GM19035 (cell line): ENCODE measurements at regions not wholly inside any gene's neighbourhood (a gene's known extent, or its start where the extent isn't known, plus 50 kb on each side); places are given as distances from the start of the nearest gene placed in this dataset.
"Not testable (repeated sequence)": the region's sequence is repeated elsewhere in the genome, so short reads cannot be mapped to it uniquely, and the experiment has no call there.

Source experiments
- ATAC-seq: cut with Tn5 transposase; IDR thresholded peaks from one replicate; pipeline ENCODE4 v1.9.1; 2021; ENCODE audit not compliant: unreplicated experiment

GRCh38 chr11:97895572-97895971 lies 1125.2 kb upstream of the CNTN5 start:
- no peak for ATAC-seq

- ATAC-seq: no peak
These were observed 1117.9 kb upstream of the CNTN5 start for GRCh38 chr11:97902828-97903227.

- no peak for ATAC-seq
These were observed 1115.6 kb upstream of the CNTN5 start for GRCh38 chr11:97905101-97905500.

GRCh38 chr11:97905671-97906070 lies 1115.1 kb upstream of the CNTN5 start:
- no peak for ATAC-seq

GRCh38 chr11:97908354-97908753 lies 1112.4 kb upstream of the CNTN5 start:
- no peak for ATAC-seq

- no peak for ATAC-seq
These were observed 1110.9 kb upstream of the CNTN5 start for GRCh38 chr11:97909614-97910399.

GRCh38 chr11:97912629-97913028 lies 1108.1 kb upstream of the CNTN5 start:
- ATAC-seq: no peak

GRCh38 chr11:97922933-97923332 lies 1097.8 kb upstream of the CNTN5 start:
- ATAC-seq: not testable (repeated sequence)

- no peak for ATAC-seq
These were observed 1086.1 kb upstream of the CNTN5 start for GRCh38 chr11:97934572-97935208.

GRCh38 chr11:97937501-97937900 lies 1083.2 kb upstream of the CNTN5 start:
- no peak for ATAC-seq

- no peak for ATAC-seq
These were observed 1082.0 kb upstream of the CNTN5 start for GRCh38 chr11:97938789-97939188.

GRCh38 chr11:97943493-97943892 lies 1077.3 kb upstream of the CNTN5 start:
- ATAC-seq: no peak

- no peak for ATAC-seq
These were observed 1072.0 kb upstream of the CNTN5 start for GRCh38 chr11:97948793-97949192.

GRCh38 chr11:97955595-97955994 lies 1065.2 kb upstream of the CNTN5 start:
- ATAC-seq: no peak

GRCh38 chr11:97956904-97957303 lies 1063.8 kb upstream of the CNTN5 start:
- no peak for ATAC-seq

GRCh38 chr11:97961431-97961830 lies 1059.3 kb upstream of the CNTN5 start:
- ATAC-seq: no peak

- ATAC-seq: no peak
These were observed 1058.0 kb upstream of the CNTN5 start for GRCh38 chr11:97962758-97963157.

- no peak for ATAC-seq
These were observed 1057.0 kb upstream of the CNTN5 start for GRCh38 chr11:97963528-97964331.

GRCh38 chr11:97964332-97965004 lies 1056.3 kb upstream of the CNTN5 start:
- ATAC-seq: no peak

GRCh38 chr11:97965849-97966646 lies 1054.7 kb upstream of the CNTN5 start:
- no peak for ATAC-seq
